ENCODE measurements at regions not wholly inside any gene's neighbourhood (a gene's known extent, or its start where the extent isn't known, plus 50 kb on each side); places are given as distances from the start of the nearest gene placed in this dataset.

GRCh38 chr9:107982745-107983144 lies 493.2 kb upstream of the KLF4 start:
- H3K79me1 ChIP-seq (ENCODE audit: insufficient read depth, low read depth, low read length, poor library complexity, severe bottlenecking), result no peaks in the 10 kb centered on the region
- H3K23ac ChIP-seq (ENCODE audit: insufficient read length, low read depth, low read length), result no peak overlapping the region
- H3K9me3 ChIP-seq (ENCODE audit: control insufficient read depth, low read depth, low read length), result no peaks in the 10 kb centered on the region
- no peak overlapping the region for H2BK5ac ChIP-seq (ENCODE audit: insufficient read length, low read length)
- H3K18ac ChIP-seq (ENCODE audit: insufficient read length, low read depth, low read length), result no peak overlapping the region
- DNase-seq, result no peak
- no peaks in the 10 kb centered on the region for H3K9me3 Mint-ChIP-seq
- H3K4ac ChIP-seq (ENCODE audit: low read depth, low read length), result no peak overlapping the region
- no peak overlapping the region for H3K4me2 ChIP-seq (ENCODE audit: insufficient read depth, insufficient read length, low read length)
- peaks cover under 1% of the 10 kb centered on the region in 2 experiments; a peak in 1 of 4 replicates for H3K4me1 Mint-ChIP-seq
- H3K36me3 Mint-ChIP-seq (ENCODE audit: insufficient read depth in 1 of 3, low read depth in 3 of 3), result no peaks in the 10 kb centered on the region
- no peaks in the 10 kb centered on the region for H3K27me3 ChIP-seq (ENCODE audit: insufficient read depth, low read length)
- H3K23me2 ChIP-seq (ENCODE audit: insufficient read length, low read depth, low read length, poor library complexity, severe bottlenecking), result no peaks in the 10 kb centered on the region
- H4K20me1 ChIP-seq (ENCODE audit: control insufficient read depth, insufficient read depth, insufficient read length), result no peaks in the 10 kb centered on the region
- H3K27ac Mint-ChIP-seq, result no peak overlapping the region
- no peak overlapping the region for H3T11ph ChIP-seq (ENCODE audit: low read length)
- H3K27ac ChIP-seq (ENCODE audit: insufficient read length, low read depth, low read length), result no peak overlapping the region
- H3K56ac ChIP-seq (ENCODE audit: insufficient read length, low read depth, low read length), result no peak overlapping the region
- H3K27me3 Mint-ChIP-seq (ENCODE audit: low read depth), result no peaks in the 10 kb centered on the region; the same call in 1 of the 2 replicates
- H2BK120ac ChIP-seq (ENCODE audit: low read depth, low read length, poor library complexity, severe bottlenecking), result no peak overlapping the region
- no peak overlapping the region for H3K9ac ChIP-seq (ENCODE audit: extremely low read depth, insufficient read length, low read length)
- H2BK12ac ChIP-seq (ENCODE audit: insufficient read length, low read depth, low read length), result no peak overlapping the region
- H4K5ac ChIP-seq (ENCODE audit: insufficient read length, low read depth, low read length), result no peak overlapping the region
- H3K4me3 Mint-ChIP-seq, result no peak overlapping the region
- TF ChIP-seq CTCF (conservative IDR thresholded peaks at IDR 0.05), result no peak
- no peak overlapping the region for H4K91ac ChIP-seq (ENCODE audit: insufficient read length, low read depth, low read length)
- H3K4me1 ChIP-seq (ENCODE audit: insufficient read depth, low read length), result no peaks in the 10 kb centered on the region
- no peak overlapping the region for H2BK20ac ChIP-seq (ENCODE audit: low read depth, low read length, poor library complexity, severe bottlenecking)
- WGBS (ENCODE audit: extremely low coverage, insufficient read length, low lambda C conversion rate), result no CpG with 5 or more reads among the region's 3 CpGs
- no peak overlapping the region for H2AFZ ChIP-seq (ENCODE audit: low read length)
- H3K79me2 ChIP-seq (ENCODE audit: insufficient read depth, low read length), result no peaks in the 10 kb centered on the region
- H2AK5ac ChIP-seq (ENCODE audit: insufficient read length, low read length), result no peak overlapping the region
- H2BK15ac ChIP-seq (ENCODE audit: low read depth, low read length), result no peak overlapping the region
- H4K8ac ChIP-seq (replicated peaks; ENCODE audit: insufficient read length, low read depth, low read length), result no peak overlapping the region
- H3K14ac ChIP-seq (ENCODE audit: insufficient read depth, low read length), result no peak overlapping the region
